ENCODE measurements at regions not wholly inside any gene's neighbourhood (a gene's known extent, or its start where the extent isn't known, plus 50 kb on each side); places are given as distances from the start of the nearest gene placed in this dataset.

GRCh38 chr17:69630056-69630635 is 215.6 kb downstream of the MAP2K6 start:
- no peak overlapping the region for H3K27ac ChIP-seq (ENCODE audit: low read depth, low read length)
- ChIA-PET CTCF (no interaction called here), POLR2A (interaction anchor here (0.6 kb wide), 1 partner anchor 888 kb away, joined by 11 read pairs; no protein-coding TSS in a partner anchor)
- peaks cover 4% of the 10 kb centered on the region for H3K27me3 ChIP-seq (ENCODE audit: control insufficient read depth, insufficient read depth, low read length)
- H3K4me3 ChIP-seq (ENCODE audit: low read depth, low read length), result no peak overlapping the region
- TF ChIP-seq CTCF (IDR thresholded peaks at IDR 0.05; ENCODE audit: low read depth, low read length), result no peak
- DNase-seq (ENCODE audit: low read depth, low spot score), result no peak
- H3K9me3 ChIP-seq (ENCODE audit: control insufficient read depth, insufficient read depth, low read length), result no peaks in the 10 kb centered on the region; the same call in 1 of the 2 replicates

DNA sequence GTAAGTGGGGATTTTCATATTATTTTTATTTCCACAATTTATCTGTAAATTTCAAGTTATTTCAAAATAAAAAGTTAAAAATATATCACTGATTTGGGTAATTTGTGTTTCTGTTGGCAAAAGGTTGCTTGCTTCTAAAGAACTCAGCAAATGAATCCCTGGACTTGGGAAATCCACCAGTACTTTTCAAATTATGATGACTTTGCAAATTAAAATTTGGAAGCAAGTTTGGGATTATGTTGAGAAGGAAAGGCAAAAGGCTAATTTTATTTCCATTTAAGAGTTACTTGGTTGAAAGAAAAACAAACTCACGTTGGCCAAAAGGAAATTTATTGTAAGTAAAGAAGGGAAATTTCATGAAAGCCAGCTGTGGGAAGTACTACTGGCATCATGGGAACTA is 220.3 kb downstream of the MAP2K6 start:
- H3K9me3 ChIP-seq (ENCODE audit: control insufficient read depth, insufficient read depth, low read length), result no peaks in the 10 kb centered on the region
- TF ChIP-seq CTCF (IDR thresholded peaks at IDR 0.05; ENCODE audit: low read depth, low read length), result no peak
- no peak overlapping the region for H3K4me3 ChIP-seq (ENCODE audit: low read depth, low read length)
- ChIA-PET POLR2A (no interaction called here), CTCF (no interaction called here)
- no peak overlapping the region for H3K27ac ChIP-seq (ENCODE audit: low read depth, low read length)
- no peak for DNase-seq (ENCODE audit: low read depth, low spot score)
- H3K27me3 ChIP-seq (ENCODE audit: control insufficient read depth, insufficient read depth, low read length), result no peaks in the 10 kb centered on the region

- no peak for TF ChIP-seq CTCF (IDR thresholded peaks at IDR 0.05; ENCODE audit: low read depth, low read length)
- Histone ChIP-seq H3K27ac (ENCODE audit: low read depth, low read length) (peak overlapping the region; percentile 0), H3K4me3 (ENCODE audit: low read depth, low read length) (no peak overlapping the region), H3K27me3 (ENCODE audit: control insufficient read depth, insufficient read depth, low read length) (no peaks in the 10 kb centered on the region), H3K9me3 (ENCODE audit: control insufficient read depth, insufficient read depth, low read length) (no peaks in the 10 kb centered on the region)
- ChIA-PET POLR2A (no interaction called here), CTCF (interaction anchor here (0.8 to 1.1 kb wide), 3 partner anchors 28 to 530 kb away, joined by 3 to 9 read pairs (median 3); no protein-coding TSS in a partner anchor)
- DNase-seq (ENCODE audit: low read depth, low spot score), result peak; percentile 33
Observed at GRCh38 chr17:69637446-69638156, 223.1 kb downstream of the MAP2K6 start.

DNA sequence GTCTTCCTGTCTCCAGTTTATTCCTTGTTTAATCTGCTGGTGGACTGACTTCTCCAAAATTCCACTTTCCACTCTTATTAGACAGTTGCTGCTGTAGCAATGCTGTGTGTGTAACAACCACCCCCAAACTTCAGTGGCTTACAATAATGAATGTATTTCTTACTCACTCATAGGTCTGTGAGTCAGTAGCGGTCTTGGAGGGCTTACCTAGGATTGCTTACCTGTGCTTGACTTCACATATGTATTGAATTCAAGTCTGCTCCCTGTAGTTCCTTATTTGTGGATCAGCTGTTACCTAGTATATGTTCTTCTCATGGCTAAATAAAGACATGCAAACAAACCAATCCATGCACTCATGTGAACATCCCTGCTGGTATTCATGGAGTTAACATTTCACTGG is 224.6 kb downstream of the MAP2K6 start:
- no peak for TF ChIP-seq CTCF (IDR thresholded peaks at IDR 0.05; ENCODE audit: low read depth, low read length)
- H3K27me3 ChIP-seq (ENCODE audit: control insufficient read depth, insufficient read depth, low read length), result no peaks in the 10 kb centered on the region
- DNase-seq (ENCODE audit: low read depth, low spot score), result no peak
- H3K9me3 ChIP-seq (ENCODE audit: control insufficient read depth, insufficient read depth, low read length), result no peaks in the 10 kb centered on the region
- ChIA-PET POLR2A (no interaction called here), CTCF (no interaction called here)
- no peak overlapping the region for H3K4me3 ChIP-seq (ENCODE audit: low read depth, low read length)
- no peak overlapping the region for H3K27ac ChIP-seq (ENCODE audit: low read depth, low read length)

DNA sequence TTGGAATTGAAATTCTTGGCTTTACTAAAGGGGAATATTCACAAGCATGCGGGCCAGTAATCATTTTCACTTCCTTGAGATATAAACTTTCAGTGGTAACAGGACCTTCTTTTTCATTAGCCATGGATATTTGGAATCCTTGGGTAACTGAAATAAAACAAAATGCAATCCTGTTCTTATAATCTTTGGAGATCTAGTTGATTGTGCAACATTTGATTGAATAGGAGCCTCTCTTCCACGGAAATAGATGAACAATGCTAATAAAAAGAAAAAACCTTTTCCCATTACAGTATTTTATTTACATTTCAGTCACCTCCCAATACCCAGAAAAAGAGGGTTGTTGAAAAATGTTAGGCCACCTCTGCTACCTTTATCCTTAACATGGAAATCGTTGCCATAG is 225.6 kb downstream of the MAP2K6 start:
- Histone ChIP-seq H3K4me3 (ENCODE audit: low read depth, low read length) (no peak overlapping the region), H3K9me3 (ENCODE audit: control insufficient read depth, insufficient read depth, low read length) (no peaks in the 10 kb centered on the region), H3K27me3 (ENCODE audit: control insufficient read depth, insufficient read depth, low read length) (no peaks in the 10 kb centered on the region), H3K27ac (ENCODE audit: low read depth, low read length) (no peak overlapping the region)
- CTCF ChIA-PET, result interaction anchor here (1.3 kb wide), 1 partner anchor 33 kb away, joined by 3 read pairs; no protein-coding TSS in a partner anchor
- TF ChIP-seq CTCF (IDR thresholded peaks at IDR 0.05; ENCODE audit: low read depth, low read length), result no peak
- POLR2A ChIA-PET, result no interaction called here
- no peak for DNase-seq (ENCODE audit: low read depth, low spot score)

All from AG04450 (cell line).